Mucosa of descending colon (tissue), 3 donors: ENCODE measurements at regions not wholly inside any gene's neighbourhood (a gene's known extent, or its start where the extent isn't known, plus 50 kb on each side); places are given as distances from the start of the nearest gene placed in this dataset.
A peak's percentile ranks its signal among the peaks of the same experiment; 100 is the strongest.

Experiments used
- ATAC-seq: fragments of 200-7000 bp; cut with Tn5 transposase; one replicate; pipeline ENCODE4 v1.9.1; 2020; ENCODE audit warnings: mild to moderate bottlenecking, moderate library complexity
- DNase-seq, 3 donors: peaks; one replicate each; pipeline ENCODE4 v3.0.0-alpha.2; 2020
- H3K36me3 ChIP-seq: fragments of 200-600 bp; one replicate; pipeline ENCODE4 v1.8.0; 2021; ENCODE audit warnings: low read depth, mild to moderate bottlenecking
- H3K4me1 ChIP-seq: fragments of 200-600 bp; one replicate; pipeline ENCODE4 v1.8.0; 2021; ENCODE audit warnings: low read depth, mild to moderate bottlenecking
- H3K4me3 ChIP-seq: fragments of 200-600 bp; one replicate; pipeline ENCODE4 v1.8.0; 2021; ENCODE audit warnings: mild to moderate bottlenecking
- H3K9me3 ChIP-seq: fragments of 200-600 bp; one replicate; pipeline ENCODE4 v1.8.0; 2021; ENCODE audit warnings: mild to moderate bottlenecking
- intact Hi-C, 2 donors: fragments of 100-400 bp; cut with DNase I in 1 of 2; cut with micrococcal nuclease in 1 of 2; formaldehyde crosslinking; loops; one replicate each; pipeline versions ENCODE4 v1.11.0 to v1.11.1; 2022; cut with DNase I, micrococcal nuclease
- TF ChIP-seq, protein P1 (sequence below): fragments of 200-600 bp; IDR thresholded peaks from one replicate; pipeline ENCODE4 v1.8.0; 2022; ENCODE audit warnings: antibody characterized with exemption, mild to moderate bottlenecking
- donor health status: DM: no; HTN: no; CAD: no; lungs with moderate emphysema.
- donor health status: DM: no; HTN: no; CAD: no.
- donor health status: DM: no; HTN: yes; CAD: no.

GRCh38 chr18:48488388-48488850 is 50.4 kb upstream of the CTIF start:
- Histone ChIP-seq H3K36me3 (no peaks in the 10 kb centered on the region), H3K9me3 (no peaks in the 10 kb centered on the region), H3K4me3 (no peak overlapping the region), H3K4me1 (no peaks in the 10 kb centered on the region)
- ATAC-seq (peak; percentile 93), DNase-seq (peak; percentile 54 to 88 (median 73))
- TF ChIP-seq, protein P1, sequence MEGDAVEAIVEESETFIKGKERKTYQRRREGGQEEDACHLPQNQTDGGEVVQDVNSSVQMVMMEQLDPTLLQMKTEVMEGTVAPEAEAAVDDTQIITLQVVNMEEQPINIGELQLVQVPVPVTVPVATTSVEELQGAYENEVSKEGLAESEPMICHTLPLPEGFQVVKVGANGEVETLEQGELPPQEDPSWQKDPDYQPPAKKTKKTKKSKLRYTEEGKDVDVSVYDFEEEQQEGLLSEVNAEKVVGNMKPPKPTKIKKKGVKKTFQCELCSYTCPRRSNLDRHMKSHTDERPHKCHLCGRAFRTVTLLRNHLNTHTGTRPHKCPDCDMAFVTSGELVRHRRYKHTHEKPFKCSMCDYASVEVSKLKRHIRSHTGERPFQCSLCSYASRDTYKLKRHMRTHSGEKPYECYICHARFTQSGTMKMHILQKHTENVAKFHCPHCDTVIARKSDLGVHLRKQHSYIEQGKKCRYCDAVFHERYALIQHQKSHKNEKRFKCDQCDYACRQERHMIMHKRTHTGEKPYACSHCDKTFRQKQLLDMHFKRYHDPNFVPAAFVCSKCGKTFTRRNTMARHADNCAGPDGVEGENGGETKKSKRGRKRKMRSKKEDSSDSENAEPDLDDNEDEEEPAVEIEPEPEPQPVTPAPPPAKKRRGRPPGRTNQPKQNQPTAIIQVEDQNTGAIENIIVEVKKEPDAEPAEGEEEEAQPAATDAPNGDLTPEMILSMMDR: no peak
- intact Hi-C loops: no loop called here

DNA sequence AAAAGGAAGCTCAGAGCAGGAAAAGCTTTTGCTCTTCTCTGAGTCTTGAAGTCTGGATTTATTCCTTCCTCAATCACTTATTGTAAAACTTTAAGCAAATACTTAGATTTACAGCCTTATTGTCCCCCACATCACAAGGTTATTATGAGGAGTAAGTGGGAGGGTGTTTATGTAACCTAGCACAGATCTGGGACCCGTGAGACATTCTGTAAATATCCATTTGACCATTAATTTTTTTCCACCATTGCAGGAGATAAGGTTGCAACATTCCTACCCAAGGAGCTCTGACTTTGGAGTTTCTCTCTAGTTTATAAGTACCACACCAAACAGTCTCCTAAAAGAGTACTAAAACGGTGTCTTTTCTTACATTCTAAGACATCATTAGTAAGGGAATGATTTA is 52.1 kb upstream of the CTIF start:
- H3K9me3 ChIP-seq: no peaks in the 10 kb centered on the region
- no peaks in the 10 kb centered on the region for H3K36me3 ChIP-seq
- TF ChIP-seq, protein P1: no peak
- ATAC-seq (peak; percentile 55), DNase-seq (no peak)
- no peak overlapping the region for H3K4me3 ChIP-seq
- no peaks in the 10 kb centered on the region for H3K4me1 ChIP-seq
- intact Hi-C loops: no loop called here

GRCh38 chr18:48485828-48486405 is 52.9 kb upstream of the CTIF start:
- no peaks in the 10 kb centered on the region for H3K36me3 ChIP-seq
- H3K9me3 ChIP-seq: no peaks in the 10 kb centered on the region
- DNase-seq (no peak), ATAC-seq (no peak)
- intact Hi-C loops: no loop called here
- no peaks in the 10 kb centered on the region for H3K4me1 ChIP-seq
- H3K4me3 ChIP-seq: no peak overlapping the region
- TF ChIP-seq, protein P1: no peak

- no peak overlapping the region for H3K4me3 ChIP-seq
- no peaks in the 10 kb centered on the region for H3K36me3 ChIP-seq
- no peaks in the 10 kb centered on the region for H3K4me1 ChIP-seq
- ATAC-seq: no peak
- DNase-seq: no peak
- intact Hi-C loops: no loop called here
- TF ChIP-seq, protein P1: no peak
- peaks cover 2% of the 10 kb centered on the region for H3K9me3 ChIP-seq
Measured at GRCh38 chr18:48481092-48481491, 57.7 kb upstream of the CTIF start.

DNA sequence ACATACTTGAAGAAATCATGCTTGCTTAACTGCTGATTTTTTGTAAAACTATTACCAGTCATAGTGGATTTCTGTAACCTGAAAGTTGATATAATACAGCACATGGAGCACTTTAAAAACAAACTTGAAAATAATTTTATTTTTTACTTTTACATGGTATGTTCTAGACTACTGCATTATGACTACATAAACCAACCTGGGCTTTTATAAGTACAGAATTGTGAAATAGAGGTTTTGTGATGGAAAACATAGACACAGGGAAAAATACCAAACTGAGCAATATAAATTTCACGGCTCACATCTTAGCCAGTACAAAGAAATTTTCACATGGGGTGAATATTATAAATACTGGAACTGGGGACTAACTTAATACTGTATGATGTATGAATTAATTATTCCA is 59.3 kb upstream of the CTIF start:
- DNase-seq (no peak), ATAC-seq (no peak)
- Histone ChIP-seq H3K9me3 (peaks cover 2% of the 10 kb centered on the region), H3K4me3 (no peak overlapping the region), H3K36me3 (no peaks in the 10 kb centered on the region), H3K4me1 (no peaks in the 10 kb centered on the region)
- intact Hi-C loops: loop anchor here (5.0 kb wide), 1 partner anchor 183 kb away; no protein-coding TSS in a partner anchor
- TF ChIP-seq, protein P1: no peak

GRCh38 chr18:48477348-48477747 is 61.5 kb upstream of the CTIF start:
- intact Hi-C loops: loop anchor here (5.0 kb wide), 1 partner anchor 185 kb away; no protein-coding TSS in a partner anchor
- TF ChIP-seq, protein P1: no peak
- Histone ChIP-seq H3K9me3 (peaks cover 4% of the 10 kb centered on the region), H3K36me3 (no peaks in the 10 kb centered on the region), H3K4me3 (no peak overlapping the region), H3K4me1 (no peaks in the 10 kb centered on the region)
- ATAC-seq (no peak), DNase-seq (no peak)
